Astrocyte of the cerebellum (primary cell): ENCODE measurements at regions not wholly inside any gene's neighbourhood (a gene's known extent, or its start where the extent isn't known, plus 50 kb on each side); places are given as distances from the start of the nearest gene placed in this dataset.

Source experiments
- DNase-seq: peaks from one replicate; pipeline ENCODE4 v3.0.0-alpha.2; 2011; ENCODE audit warnings: low read depth
- H3K4me3 ChIP-seq: 2 replicates; pipeline ENCODE4 v1.5.1; 2011; ENCODE audit warnings: mild to moderate bottlenecking, low read depth, low read length, moderate library complexity
- in situ Hi-C: cut with HindIII; loops from 2 replicates; pipeline ENCODE4 v1.10.0; 2017; ENCODE audit warnings: low sequenced_read_pairs
- TF ChIP-seq, protein P1 (sequence below): IDR thresholded peaks from 2 replicates; pipeline ENCODE4 v1.5.1; 2012; ENCODE audit warnings: low read length, low read depth, moderate library complexity, mild to moderate bottlenecking; ENCODE audit errors: missing control alignments

DNA sequence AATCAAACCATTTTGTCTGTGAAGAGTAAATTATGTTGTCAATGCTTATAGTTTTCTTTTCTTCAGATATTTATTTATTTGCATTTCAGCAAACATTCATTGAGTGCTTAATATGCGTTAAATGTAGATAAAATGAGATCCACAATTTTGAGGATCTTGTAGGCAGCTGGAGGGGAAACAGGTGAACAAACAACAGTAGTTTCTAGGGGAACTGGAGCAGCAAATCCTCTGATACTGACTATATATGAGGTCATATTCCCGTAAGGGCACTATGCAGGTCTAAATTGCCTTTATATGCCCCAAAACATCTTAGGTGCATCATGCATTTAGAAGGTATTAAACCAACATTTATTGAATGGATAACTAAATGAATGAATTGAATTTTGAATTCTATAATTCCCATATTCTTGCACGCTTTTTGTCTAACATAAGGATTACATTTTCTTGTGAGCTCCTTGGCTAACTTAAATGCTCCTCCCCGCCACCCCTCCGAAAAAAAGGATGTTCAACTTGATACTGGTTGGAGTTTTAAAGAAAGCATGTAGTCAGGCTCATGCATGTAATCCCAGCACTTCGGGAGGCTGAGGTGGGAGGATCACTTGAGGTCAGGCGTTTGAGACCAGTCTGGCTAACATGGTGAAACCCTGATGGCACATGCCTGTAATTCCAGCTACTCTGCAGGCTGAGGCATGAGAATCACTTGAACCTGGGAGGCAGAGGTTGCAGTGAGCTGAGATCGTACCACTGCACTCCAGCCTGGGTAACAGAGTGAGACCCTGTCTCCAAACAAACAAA, 299.8 kb downstream of the TMEM38B start:
- in situ Hi-C loops, result no loop called here
- H3K4me3 ChIP-seq, result no peak overlapping the region
- TF ChIP-seq, protein P1, sequence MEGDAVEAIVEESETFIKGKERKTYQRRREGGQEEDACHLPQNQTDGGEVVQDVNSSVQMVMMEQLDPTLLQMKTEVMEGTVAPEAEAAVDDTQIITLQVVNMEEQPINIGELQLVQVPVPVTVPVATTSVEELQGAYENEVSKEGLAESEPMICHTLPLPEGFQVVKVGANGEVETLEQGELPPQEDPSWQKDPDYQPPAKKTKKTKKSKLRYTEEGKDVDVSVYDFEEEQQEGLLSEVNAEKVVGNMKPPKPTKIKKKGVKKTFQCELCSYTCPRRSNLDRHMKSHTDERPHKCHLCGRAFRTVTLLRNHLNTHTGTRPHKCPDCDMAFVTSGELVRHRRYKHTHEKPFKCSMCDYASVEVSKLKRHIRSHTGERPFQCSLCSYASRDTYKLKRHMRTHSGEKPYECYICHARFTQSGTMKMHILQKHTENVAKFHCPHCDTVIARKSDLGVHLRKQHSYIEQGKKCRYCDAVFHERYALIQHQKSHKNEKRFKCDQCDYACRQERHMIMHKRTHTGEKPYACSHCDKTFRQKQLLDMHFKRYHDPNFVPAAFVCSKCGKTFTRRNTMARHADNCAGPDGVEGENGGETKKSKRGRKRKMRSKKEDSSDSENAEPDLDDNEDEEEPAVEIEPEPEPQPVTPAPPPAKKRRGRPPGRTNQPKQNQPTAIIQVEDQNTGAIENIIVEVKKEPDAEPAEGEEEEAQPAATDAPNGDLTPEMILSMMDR, result no peak
- no peak for DNase-seq

DNA sequence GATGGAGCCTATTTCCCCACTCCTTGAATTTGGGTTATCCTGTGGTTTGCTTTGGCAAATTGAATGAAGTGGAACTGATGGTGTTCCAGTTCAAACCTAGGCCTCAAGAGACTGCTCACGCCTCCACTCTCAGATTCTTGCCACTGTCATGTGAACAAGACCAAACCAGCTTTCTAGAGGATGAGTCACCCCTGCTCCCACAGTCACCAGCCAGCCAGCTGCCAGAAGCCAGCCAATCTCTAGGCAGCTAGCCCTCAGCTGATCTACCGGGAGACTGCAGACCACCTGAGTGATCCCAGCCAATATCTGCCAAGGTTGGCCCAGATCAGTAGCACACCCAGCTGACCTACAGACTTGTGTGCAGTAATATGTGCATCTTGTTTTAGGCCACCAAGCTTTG, 300.6 kb downstream of the TMEM38B start:
- in situ Hi-C loops, result no loop called here
- no peak overlapping the region for H3K4me3 ChIP-seq
- TF ChIP-seq, protein P1, result no peak
- DNase-seq, result no peak

DNA sequence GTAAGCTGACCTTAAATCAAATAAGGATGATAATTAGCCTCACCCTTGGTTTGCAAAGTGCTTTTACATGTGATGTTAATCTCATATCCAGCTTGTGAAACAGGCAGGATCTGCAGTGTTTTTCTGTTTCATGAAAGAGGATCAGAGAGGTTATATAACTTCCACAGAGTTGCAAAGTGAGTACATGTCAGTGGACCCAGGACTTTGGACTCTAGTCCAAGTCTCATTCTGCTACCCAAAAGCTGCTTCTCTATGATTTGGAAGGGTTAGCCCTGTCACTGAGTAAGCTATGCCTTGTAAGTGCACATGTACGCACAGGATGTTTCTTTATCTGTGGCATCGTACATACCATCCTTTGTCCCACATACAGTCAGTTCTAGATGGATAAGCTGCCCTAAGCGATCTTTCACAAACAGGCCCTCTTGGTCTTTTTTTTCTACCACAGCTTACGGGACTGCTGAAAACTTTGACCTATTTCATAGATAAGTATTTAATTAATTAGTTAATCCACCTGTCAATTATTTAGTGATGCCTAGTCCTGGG, 322.9 kb downstream of the TMEM38B start:
- in situ Hi-C loops, result no loop called here
- TF ChIP-seq, protein P1, result no peak
- DNase-seq, result no peak
- H3K4me3 ChIP-seq, result no peak overlapping the region

DNA sequence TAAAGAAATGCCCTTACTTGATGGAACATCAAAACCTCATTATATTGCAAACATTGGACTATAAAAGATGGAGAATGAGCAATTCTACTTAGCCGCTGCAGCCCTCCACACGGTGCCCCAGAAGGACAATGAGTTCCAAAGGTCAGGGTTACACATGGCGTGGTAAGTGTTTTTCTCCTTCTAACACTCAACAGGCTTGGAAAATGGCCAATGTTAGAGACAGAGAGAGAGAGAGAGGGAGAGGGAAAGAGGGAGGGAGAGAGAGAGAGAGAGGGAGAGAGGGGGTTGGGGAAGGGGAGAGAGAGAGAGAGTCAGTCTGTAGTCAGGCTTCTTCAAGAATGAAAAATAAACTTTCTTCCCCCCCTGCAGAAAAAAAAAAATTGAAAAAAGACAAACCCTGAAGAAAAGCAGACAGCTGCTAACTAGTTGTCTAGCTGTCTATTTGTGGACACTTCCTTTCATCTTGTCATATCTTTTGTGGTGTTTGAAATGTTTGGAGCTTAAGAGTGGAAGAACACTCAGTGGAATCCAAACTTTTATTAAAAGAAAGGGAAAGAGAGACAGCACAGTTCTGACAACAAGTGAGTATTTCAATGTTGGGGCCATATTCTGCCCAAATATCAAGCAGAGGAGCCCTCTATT, 324.8 kb downstream of the TMEM38B start:
- H3K4me3 ChIP-seq, result no peak overlapping the region
- TF ChIP-seq, protein P1, result no peak
- in situ Hi-C loops, result no loop called here
- no peak for DNase-seq

DNA sequence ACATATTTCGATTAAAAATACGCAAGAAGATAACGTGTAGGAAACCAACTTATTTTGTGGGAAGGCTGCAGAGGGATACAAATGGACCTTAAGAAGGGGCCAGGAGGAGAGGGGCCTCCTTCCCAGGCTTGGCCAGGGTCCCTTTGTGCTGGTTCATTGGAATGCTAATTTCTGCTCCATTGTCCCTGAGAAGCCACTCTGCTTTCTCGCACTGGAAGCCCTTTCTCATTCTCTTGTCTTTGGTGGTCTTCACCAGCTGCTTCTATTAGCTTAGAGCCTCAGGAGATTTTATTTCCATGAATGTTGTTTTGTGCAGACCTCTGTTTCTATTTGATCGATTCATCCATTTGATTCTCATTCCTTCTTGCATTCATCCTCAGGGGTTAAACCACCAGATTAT, 325.4 kb downstream of the TMEM38B start:
- in situ Hi-C loops, result no loop called here
- TF ChIP-seq, protein P1, result no peak
- DNase-seq, result no peak
- no peak overlapping the region for H3K4me3 ChIP-seq

DNA sequence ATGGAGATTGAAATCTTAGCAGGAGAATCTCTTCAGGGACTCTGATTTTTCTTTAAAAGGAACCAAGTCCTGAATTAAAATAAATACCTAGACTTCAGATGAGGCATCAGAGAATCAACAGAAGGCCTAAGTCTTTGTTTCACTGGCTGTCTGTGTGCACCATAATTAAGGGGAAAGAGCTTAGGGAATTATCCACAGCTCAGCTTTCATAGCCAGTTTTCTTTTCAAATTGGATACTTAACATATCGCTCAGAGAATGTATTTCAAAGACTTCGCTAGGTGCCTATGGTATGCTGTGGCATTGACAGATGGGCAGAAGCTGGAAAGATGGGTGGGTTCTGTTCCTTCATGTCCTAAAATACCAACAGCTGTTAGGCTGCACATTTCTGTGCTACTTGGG, 325.8 kb downstream of the TMEM38B start:
- TF ChIP-seq, protein P1, result no peak
- H3K4me3 ChIP-seq, result no peak overlapping the region
- in situ Hi-C loops, result no loop called here
- DNase-seq, result no peak
